ENCODE measurements at regions not wholly inside any gene's neighbourhood (a gene's known extent, or its start where the extent isn't known, plus 50 kb on each side); places are given as distances from the start of the nearest gene placed in this dataset.

DNA sequence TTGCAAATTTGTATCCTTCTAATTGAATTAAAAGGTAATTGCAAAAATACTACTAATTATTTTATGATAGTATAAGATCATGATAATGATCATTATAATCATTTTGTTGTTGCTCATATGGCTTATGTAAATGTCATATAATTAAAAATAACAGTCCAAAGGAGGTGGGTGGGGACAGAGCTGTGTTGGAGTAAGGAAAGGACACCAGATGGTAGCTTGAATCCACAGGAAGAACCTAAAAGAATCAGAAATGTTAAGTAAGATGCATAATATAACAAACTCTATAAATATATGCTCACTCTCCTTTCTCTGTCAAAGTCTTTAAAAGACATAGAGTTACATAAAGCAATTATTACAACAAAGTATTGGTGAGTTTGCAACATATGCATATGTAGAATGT, 650.7 kb upstream of the HS6ST1 start:
- DNase-seq (no peak), ATAC-seq (ENCODE audit: poor library complexity) (no peak)
- Mint-ChIP-seq H3K27me3 (no peaks in the 10 kb centered on the region), H3K36me3 (ENCODE audit: low read depth) (no peaks in the 10 kb centered on the region), H3K27ac (no peak overlapping the region), H3K4me1 (ENCODE audit: low read depth) (no peaks in the 10 kb centered on the region), H3K9me3 (no peaks in the 10 kb centered on the region), H3K4me3 (no peak overlapping the region)
- H3K27ac ChIP-seq (ENCODE audit: low read depth in 1 of 2, low read length in 2 of 2): no peak overlapping the region
- POLR2A ChIA-PET: no interaction called here
- intact Hi-C loops (cut with DNase I, micrococcal nuclease): no loop called here
- H3K9me3 ChIP-seq (ENCODE audit: control insufficient read depth in 1 of 2, insufficient read depth in 1 of 2, low read length in 2 of 2): peaks cover 0 to 6% of the 10 kb centered on the region in 2 experiments
- CTCF ChIA-PET: no interaction called here
- no peaks in the 10 kb centered on the region for H3K27me3 ChIP-seq (ENCODE audit: control insufficient read depth in 1 of 2, insufficient read depth in 2 of 2, low read length in 2 of 2)
- TF ChIP-seq, protein P1, sequence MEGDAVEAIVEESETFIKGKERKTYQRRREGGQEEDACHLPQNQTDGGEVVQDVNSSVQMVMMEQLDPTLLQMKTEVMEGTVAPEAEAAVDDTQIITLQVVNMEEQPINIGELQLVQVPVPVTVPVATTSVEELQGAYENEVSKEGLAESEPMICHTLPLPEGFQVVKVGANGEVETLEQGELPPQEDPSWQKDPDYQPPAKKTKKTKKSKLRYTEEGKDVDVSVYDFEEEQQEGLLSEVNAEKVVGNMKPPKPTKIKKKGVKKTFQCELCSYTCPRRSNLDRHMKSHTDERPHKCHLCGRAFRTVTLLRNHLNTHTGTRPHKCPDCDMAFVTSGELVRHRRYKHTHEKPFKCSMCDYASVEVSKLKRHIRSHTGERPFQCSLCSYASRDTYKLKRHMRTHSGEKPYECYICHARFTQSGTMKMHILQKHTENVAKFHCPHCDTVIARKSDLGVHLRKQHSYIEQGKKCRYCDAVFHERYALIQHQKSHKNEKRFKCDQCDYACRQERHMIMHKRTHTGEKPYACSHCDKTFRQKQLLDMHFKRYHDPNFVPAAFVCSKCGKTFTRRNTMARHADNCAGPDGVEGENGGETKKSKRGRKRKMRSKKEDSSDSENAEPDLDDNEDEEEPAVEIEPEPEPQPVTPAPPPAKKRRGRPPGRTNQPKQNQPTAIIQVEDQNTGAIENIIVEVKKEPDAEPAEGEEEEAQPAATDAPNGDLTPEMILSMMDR (IDR thresholded peaks at IDR 0.05): no peak
- H3K4me3 ChIP-seq (ENCODE audit: low read length): no peak overlapping the region
- no peaks in the 10 kb centered on the region for H3K4me1 ChIP-seq (ENCODE audit: insufficient read depth, low read length)
- H3K36me3 ChIP-seq (ENCODE audit: insufficient read depth, low read length): no peaks in the 10 kb centered on the region

DNA sequence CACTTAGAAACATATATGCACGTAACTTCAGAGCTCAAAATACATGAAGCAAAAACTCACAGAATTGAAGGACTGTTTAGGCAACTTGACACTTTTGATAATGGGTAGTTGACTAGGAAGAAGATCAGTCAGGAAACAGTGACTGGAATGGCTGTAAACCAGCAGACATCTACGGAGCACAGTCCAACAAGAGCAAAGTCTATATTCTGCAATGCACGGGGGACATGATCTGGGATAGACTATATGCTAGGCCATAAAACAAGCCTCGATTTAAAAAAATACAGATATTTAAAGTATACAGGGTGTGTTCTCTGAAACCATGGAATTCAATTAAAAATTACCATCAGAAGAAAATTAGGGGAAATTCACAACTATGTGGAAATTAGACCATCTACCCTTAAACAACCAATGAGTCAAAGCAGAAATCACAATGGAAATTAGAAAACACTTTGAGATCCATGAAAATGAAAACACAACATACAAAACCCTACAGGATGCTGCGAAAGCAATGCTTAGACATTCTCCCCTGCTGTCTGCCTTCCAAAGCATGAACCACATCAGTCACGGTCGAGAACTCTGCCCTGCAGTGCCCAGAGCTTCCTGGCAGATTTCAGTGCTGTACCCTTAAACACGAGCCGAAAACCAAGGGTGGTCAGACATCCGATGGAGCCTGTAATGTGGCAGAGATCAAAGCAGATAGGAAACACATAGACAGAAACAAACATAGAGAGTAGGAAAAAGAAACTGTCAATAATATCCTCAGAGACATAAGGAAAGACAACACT, 651.9 kb upstream of the HS6ST1 start:
- Histone ChIP-seq H3K4me3 (ENCODE audit: low read length) (no peak overlapping the region), H3K27me3 (ENCODE audit: control insufficient read depth in 1 of 2, insufficient read depth in 2 of 2, low read length in 2 of 2) (no peaks in the 10 kb centered on the region), H3K4me1 (ENCODE audit: insufficient read depth, low read length) (no peaks in the 10 kb centered on the region), H3K27ac (ENCODE audit: low read depth in 1 of 2, low read length in 2 of 2) (no peak overlapping the region), H3K36me3 (ENCODE audit: insufficient read depth, low read length) (no peaks in the 10 kb centered on the region), H3K9me3 (ENCODE audit: control insufficient read depth in 1 of 2, insufficient read depth in 1 of 2, low read length in 2 of 2) (peaks cover 0 to 6% of the 10 kb centered on the region in 2 experiments)
- ATAC-seq (ENCODE audit: poor library complexity) (no peak), DNase-seq (no peak)
- intact Hi-C loops (cut with DNase I, micrococcal nuclease): no loop called here
- ChIA-PET CTCF (interaction anchor here (0.7 kb wide), 1 partner anchor 26 kb away, joined by 3 read pairs; no protein-coding TSS in a partner anchor), POLR2A (no interaction called here)
- TF ChIP-seq, protein P1 (IDR thresholded peaks at IDR 0.05): no peak
- H3K36me3 Mint-ChIP-seq (ENCODE audit: low read depth): no peaks in the 10 kb centered on the region
- no peaks in the 10 kb centered on the region for H3K9me3 Mint-ChIP-seq
- no peak overlapping the region for H3K27ac Mint-ChIP-seq
- no peaks in the 10 kb centered on the region for H3K27me3 Mint-ChIP-seq
- no peaks in the 10 kb centered on the region for H3K4me1 Mint-ChIP-seq (ENCODE audit: low read depth)
- H3K4me3 Mint-ChIP-seq: no peak overlapping the region

DNA sequence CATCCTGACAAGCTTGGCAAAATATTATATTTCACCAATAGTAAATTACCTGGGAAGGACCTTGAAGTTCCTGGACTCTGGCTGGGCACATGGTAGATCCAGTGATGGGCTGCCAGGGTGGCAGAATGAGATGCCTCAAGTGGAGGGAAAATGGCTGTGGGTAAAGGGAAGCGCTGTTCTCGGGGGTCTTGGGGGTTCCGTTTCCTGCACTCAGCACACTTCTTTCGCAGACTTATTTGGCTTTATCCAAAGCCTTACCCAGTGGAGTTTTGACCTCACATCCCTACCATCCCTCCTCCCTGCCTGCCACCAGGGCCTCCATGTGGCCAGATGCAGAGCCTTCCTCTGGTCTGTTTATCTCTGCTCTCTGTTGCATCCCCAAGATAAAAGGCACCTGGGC, 654.9 kb upstream of the HS6ST1 start:
- Mint-ChIP-seq H3K4me3 (no peak overlapping the region), H3K27me3 (no peaks in the 10 kb centered on the region), H3K36me3 (ENCODE audit: low read depth) (no peaks in the 10 kb centered on the region), H3K27ac (no peak overlapping the region), H3K4me1 (ENCODE audit: low read depth) (no peaks in the 10 kb centered on the region), H3K9me3 (no peaks in the 10 kb centered on the region)
- Histone ChIP-seq H3K27me3 (ENCODE audit: control insufficient read depth in 1 of 2, insufficient read depth in 2 of 2, low read length in 2 of 2) (no peaks in the 10 kb centered on the region), H3K4me3 (ENCODE audit: low read length) (no peak overlapping the region), H3K36me3 (ENCODE audit: insufficient read depth, low read length) (no peaks in the 10 kb centered on the region), H3K9me3 (ENCODE audit: control insufficient read depth in 1 of 2, insufficient read depth in 1 of 2, low read length in 2 of 2) (peaks cover 0 to 9% of the 10 kb centered on the region in 2 experiments), H3K4me1 (ENCODE audit: insufficient read depth, low read length) (no peaks in the 10 kb centered on the region), H3K27ac (ENCODE audit: low read depth in 1 of 2, low read length in 2 of 2) (no peak overlapping the region)
- ChIA-PET CTCF (no interaction called here), POLR2A (no interaction called here)
- TF ChIP-seq, protein P1 (IDR thresholded peaks at IDR 0.05): no peak
- DNase-seq (no peak), ATAC-seq (ENCODE audit: poor library complexity) (no peak)
- intact Hi-C loops (cut with DNase I, micrococcal nuclease): no loop called here

Measured in CD4-positive, alpha-beta T cell (primary cell).